Sigmoid colon (tissue), 6 donors: ENCODE measurements at regions not wholly inside any gene's neighbourhood (a gene's known extent, or its start where the extent isn't known, plus 50 kb on each side); places are given as distances from the start of the nearest gene placed in this dataset.
"Not testable (repeated sequence)": the region's sequence is repeated elsewhere in the genome, so short reads cannot be mapped to it uniquely, and the experiment has no call there.

ENCODE experiments used
- DNase-seq: peaks from one replicate; pipeline ENCODE4 v3.0.0-alpha.2; 2019
- H3K27ac ChIP-seq, 4 donors: fragments of 200-600 bp; sonication (generic); one replicate each; pipeline ENCODE4 v1.5.1; 2016 to 2019; ENCODE audit warnings: mild to moderate bottlenecking in 1 of 4
- H3K27me3 ChIP-seq, 3 donors: fragments of 200-600 bp; sonication (generic); one replicate each; pipeline ENCODE4 v1.5.1; 2019; ENCODE audit warnings: mild to moderate bottlenecking in 1 of 3
- H3K36me3 ChIP-seq, 4 donors: fragments of 200-600 bp; sonication (generic); one replicate each; pipeline ENCODE4 v1.5.1; 2016 to 2019
- H3K4me1 ChIP-seq, 4 donors: fragments of 200-600 bp; sonication (generic); one replicate each; pipeline ENCODE4 v1.5.1; 2017 to 2019
- H3K4me3 ChIP-seq, 4 donors: fragments of 200-600 bp; sonication (generic); one replicate each; pipeline ENCODE4 v1.5.1; 2017 to 2019; ENCODE audit warnings: mild to moderate bottlenecking in 2 of 4, moderate library complexity in 1 of 4
- H3K9me3 ChIP-seq, 4 donors: fragments of 200-600 bp in 3 of 4; sonication (generic) in 3 of 4; one replicate each; pipeline versions ENCODE4 v1.5.1 to v1.6.1; 2013 to 2019
- CTCF ChIP-seq, 4 experiments: fragments of 450-650 bp in 3 of 4; fragments of 200-600 bp in 1 of 4; IDR thresholded peaks; one replicate each; pipeline ENCODE4 v1.5.1; 2016 to 2019; ENCODE audit warnings: antibody characterized with exemption in 4 of 4, mild to moderate bottlenecking in 3 of 4, moderate library complexity in 2 of 4
- EP300 ChIP-seq, 4 donors: sonication (generic); formaldehyde crosslinking; IDR thresholded peaks; one replicate each; pipeline ENCODE4 v1.6.1; 2017; ENCODE audit warnings: antibody characterized with exemption in 4 of 4
- POLR2A ChIP-seq, 2 donors: fragments of 450-650 bp; IDR thresholded peaks; one replicate each; pipeline ENCODE4 v1.6.1; 2016; ENCODE audit warnings: antibody characterized with exemption in 2 of 2, mild to moderate bottlenecking in 2 of 2, moderate library complexity in 2 of 2
- POLR2AphosphoS5 ChIP-seq, 4 donors: sonication (generic); formaldehyde crosslinking; IDR thresholded peaks; one replicate each; pipeline ENCODE4 v1.6.1; 2017; ENCODE audit warnings: antibody characterized with exemption in 4 of 4
- WGBS, 2 donors: extraction: QIAGEN DNeasy Blood & Tissue Kit; methylation state at CpG; one replicate each; pipeline ENCODE4 v1.1.7; 2013; 5-methylcytosine and 5-hydroxymethylcytosine counted together
- intact Hi-C: fragments of 100-400 bp; cut with DNase I; formaldehyde crosslinking; loops from one replicate; pipeline ENCODE4 v1.15.1; 2023
- donor health status: healthy with polysubstance abuse.
- donor health status: healthy.

- intact Hi-C loops: no loop called here
- H3K27me3 ChIP-seq: no peaks in the 10 kb centered on the region
- WGBS, 2 donors: 86 to 92% methylated on average over 9 of the region's 9 CpGs
Observed at GRCh38 chr22:26768156-26768515, 110.7 kb downstream of the MIAT start.

GRCh38 chr22:26768952-26769351, 111.6 kb downstream of the MIAT start:
- Histone ChIP-seq H3K4me3 (no peak overlapping the region), H3K27me3 (no peaks in the 10 kb centered on the region), H3K27ac (no peak overlapping the region), H3K9me3 (peaks cover 0 to 3% (median 0%) of the 10 kb centered on the region in 4 donors), H3K4me1 (peaks cover 0 to 8% (median 0%) of the 10 kb centered on the region in 4 donors), H3K36me3 (no peaks in the 10 kb centered on the region)
- intact Hi-C loops: no loop called here
- TF ChIP-seq POLR2A (IDR thresholded peaks at IDR 0.05) (no peak), EP300 (IDR thresholded peaks at IDR 0.05) (no peak), POLR2AphosphoS5 (IDR thresholded peaks at IDR 0.05) (no peak), CTCF (IDR thresholded peaks at IDR 0.05) (no peak)
- DNase-seq: no peak
- 94 to 96% methylated on average over 11 of the region's 11 CpGs for WGBS, 2 donors

More at GRCh38 chr22:26768156-26768515, 110.7 kb downstream of the MIAT start:
- Histone ChIP-seq H3K9me3 (peaks cover 0 to 3% (median 0%) of the 10 kb centered on the region in 4 donors), H3K4me1 (peaks cover 0 to 8% (median 3%) of the 10 kb centered on the region in 4 donors), H3K4me3 (no peak overlapping the region), H3K27ac (no peak overlapping the region), H3K36me3 (no peaks in the 10 kb centered on the region)
- no peak for DNase-seq
- TF ChIP-seq POLR2AphosphoS5 (IDR thresholded peaks at IDR 0.05) (no peak), CTCF (IDR thresholded peaks at IDR 0.05) (no peak), EP300 (IDR thresholded peaks at IDR 0.05) (no peak), POLR2A (IDR thresholded peaks at IDR 0.05) (no peak)

- Histone ChIP-seq H3K4me1 (peaks cover 0 to under 1% (median 0%) of the 10 kb centered on the region in 4 donors), H3K27me3 (no peaks in the 10 kb centered on the region), H3K4me3 (no peak overlapping the region), H3K27ac (no peak overlapping the region), H3K36me3 (peaks cover 0 to 6% (median 0%) of the 10 kb centered on the region in 4 donors), H3K9me3 (peaks cover 0 to 3% (median 0%) of the 10 kb centered on the region in 4 donors)
- WGBS, 2 donors: 69 to 85% methylated on average over 1 of the region's 1 CpG
- intact Hi-C loops: no loop called here
- no peak for DNase-seq
- no peak for TF ChIP-seq CTCF (IDR thresholded peaks at IDR 0.05)
- no peak for TF ChIP-seq POLR2AphosphoS5 (IDR thresholded peaks at IDR 0.05)
- TF ChIP-seq POLR2A (IDR thresholded peaks at IDR 0.05): no peak
- TF ChIP-seq EP300 (IDR thresholded peaks at IDR 0.05): no peak
Observed at GRCh38 chr22:26769663-26770062, 112.3 kb downstream of the MIAT start.

DNA sequence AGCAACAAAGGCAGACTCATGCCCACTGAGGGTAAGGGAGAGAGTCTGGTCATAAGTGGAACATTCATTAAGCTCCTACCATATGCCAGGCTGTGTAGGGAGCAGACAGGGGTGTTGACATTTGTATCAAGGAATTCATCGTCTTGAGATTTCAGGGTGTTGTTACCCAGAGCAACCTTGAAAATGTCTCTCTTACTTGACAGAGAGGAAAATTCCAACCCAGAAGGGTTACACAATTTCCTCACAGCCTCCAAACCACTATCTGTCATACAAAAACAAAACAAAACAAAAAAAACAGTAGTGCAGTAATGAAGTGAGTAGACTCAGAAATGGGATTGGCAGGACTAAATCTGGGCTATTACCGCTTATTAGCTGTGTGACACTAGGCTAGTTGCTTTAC, 113.2 kb downstream of the MIAT start:
- Histone ChIP-seq H3K27ac (no peak overlapping the region), H3K9me3 (peaks cover 0 to 3% (median 0%) of the 10 kb centered on the region in 4 donors), H3K36me3 (peaks cover 0 to 6% (median 0%) of the 10 kb centered on the region in 4 donors), H3K4me3 (no peak overlapping the region), H3K27me3 (no peaks in the 10 kb centered on the region), H3K4me1 (no peaks in the 10 kb centered on the region)
- intact Hi-C loops: no loop called here
- DNase-seq: no peak
- TF ChIP-seq POLR2A (IDR thresholded peaks at IDR 0.05) (no peak), CTCF (IDR thresholded peaks at IDR 0.05) (no peak), EP300 (IDR thresholded peaks at IDR 0.05) (no peak), POLR2AphosphoS5 (IDR thresholded peaks at IDR 0.05) (no peak)
- 75 to 85% methylated on average over 2 of the region's 2 CpGs for WGBS, 2 donors

DNA sequence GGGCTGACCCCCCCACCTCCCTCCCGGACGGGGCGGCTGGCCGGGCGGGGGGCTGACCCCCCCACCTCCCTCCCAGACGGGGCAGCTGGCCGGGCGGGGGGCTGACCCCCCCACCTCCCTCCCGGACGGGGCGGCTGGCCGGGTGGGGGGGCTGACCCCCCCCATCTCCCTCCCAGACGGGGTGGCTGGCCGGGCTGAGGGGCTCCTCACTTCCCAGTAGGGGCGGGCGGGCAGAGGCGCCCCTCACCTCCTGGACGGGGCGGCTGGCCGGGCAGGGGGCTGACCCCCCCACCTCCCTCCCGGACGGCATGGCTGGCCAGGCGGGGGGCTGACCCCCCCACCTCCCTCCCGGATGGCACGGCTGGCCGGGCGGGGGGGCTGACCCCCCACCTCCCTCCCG, 115.7 kb downstream of the MIAT start:
- H3K9me3 ChIP-seq, H3K27me3 ChIP-seq, H3K4me3 ChIP-seq, DNase-seq, H3K27ac ChIP-seq, intact Hi-C loops, H3K36me3 ChIP-seq: not testable (repeated sequence)
- WGBS, 2 donors: 94 to 95% methylated on average over 13 to 15 of the region's 28 CpGs
- H3K4me1 ChIP-seq: peaks cover 0 to 16% (median 12%) of the 10 kb centered on the region in 4 donors
